ENCODE measurements at regions not wholly inside any gene's neighbourhood (a gene's known extent, or its start where the extent isn't known, plus 50 kb on each side); places are given as distances from the start of the nearest gene placed in this dataset.

GRCh38 chr18:32621034-32621433, 150.4 kb upstream of the GAREM1 start:
- no peak for DNase-seq (ENCODE audit: low spot score)

GRCh38 chr18:32618546-32618945, 147.9 kb upstream of the GAREM1 start:
- no peak for DNase-seq (ENCODE audit: low spot score)

- no peak for DNase-seq (ENCODE audit: low spot score)
Measured at GRCh38 chr18:32613821-32614220, 143.1 kb upstream of the GAREM1 start.

- no peak for DNase-seq (ENCODE audit: low spot score)
Measured at GRCh38 chr18:32612651-32613050, 142.0 kb upstream of the GAREM1 start.

GRCh38 chr18:32610176-32610575, 139.5 kb upstream of the GAREM1 start:
- no peak for DNase-seq (ENCODE audit: low spot score)

- DNase-seq (ENCODE audit: low spot score), result no peak
Measured at GRCh38 chr18:32607816-32608215, 137.1 kb upstream of the GAREM1 start.

GRCh38 chr18:32598144-32598543, 127.5 kb upstream of the GAREM1 start:
- DNase-seq (ENCODE audit: low spot score), result no peak

- DNase-seq (ENCODE audit: low spot score), result no peak
Measured at GRCh38 chr18:32596501-32596900, 125.8 kb upstream of the GAREM1 start.

- DNase-seq (ENCODE audit: low spot score), result no peak
Measured at GRCh38 chr18:32595832-32596231, 125.2 kb upstream of the GAREM1 start.

- DNase-seq (ENCODE audit: low spot score), result no peak
Measured at GRCh38 chr18:32588191-32588590, 117.5 kb upstream of the GAREM1 start.

- DNase-seq (ENCODE audit: low spot score), result no peak
Measured at GRCh38 chr18:32583431-32583830, 112.7 kb upstream of the GAREM1 start.

- no peak for DNase-seq (ENCODE audit: low spot score)
Measured at GRCh38 chr18:32582455-32582854, 111.8 kb upstream of the GAREM1 start.

- DNase-seq (ENCODE audit: low spot score), result no peak
Measured at GRCh38 chr18:32577561-32577960, 106.9 kb upstream of the GAREM1 start.

GRCh38 chr18:32576296-32576916, 105.7 kb upstream of the GAREM1 start:
- DNase-seq (ENCODE audit: low spot score), result peak; percentile 9

GRCh38 chr18:32566960-32567359, 96.3 kb upstream of the GAREM1 start:
- DNase-seq (ENCODE audit: low spot score), result no peak

GRCh38 chr18:32553640-32554365, 83.1 kb upstream of the GAREM1 start:
- DNase-seq (ENCODE audit: low spot score), result no peak

GRCh38 chr18:32553174-32553573, 82.5 kb upstream of the GAREM1 start:
- DNase-seq (ENCODE audit: low spot score), result no peak

GRCh38 chr18:32552421-32553030, 81.8 kb upstream of the GAREM1 start:
- peak; percentile 76 for DNase-seq (ENCODE audit: low spot score)

- DNase-seq (ENCODE audit: low spot score), result no peak
Measured at GRCh38 chr18:32550963-32551362, 80.3 kb upstream of the GAREM1 start.

GRCh38 chr18:32549248-32550110, 78.8 kb upstream of the GAREM1 start:
- peak; percentile 52 for DNase-seq (ENCODE audit: low spot score)

GRCh38 chr18:32548688-32549087, 78.0 kb upstream of the GAREM1 start:
- no peak for DNase-seq (ENCODE audit: low spot score)

GRCh38 chr18:32545631-32546030, 74.9 kb upstream of the GAREM1 start:
- DNase-seq (ENCODE audit: low spot score), result no peak
